ENCODE measurements at regions not wholly inside any gene's neighbourhood (a gene's known extent, or its start where the extent isn't known, plus 50 kb on each side); places are given as distances from the start of the nearest gene placed in this dataset.

DNA sequence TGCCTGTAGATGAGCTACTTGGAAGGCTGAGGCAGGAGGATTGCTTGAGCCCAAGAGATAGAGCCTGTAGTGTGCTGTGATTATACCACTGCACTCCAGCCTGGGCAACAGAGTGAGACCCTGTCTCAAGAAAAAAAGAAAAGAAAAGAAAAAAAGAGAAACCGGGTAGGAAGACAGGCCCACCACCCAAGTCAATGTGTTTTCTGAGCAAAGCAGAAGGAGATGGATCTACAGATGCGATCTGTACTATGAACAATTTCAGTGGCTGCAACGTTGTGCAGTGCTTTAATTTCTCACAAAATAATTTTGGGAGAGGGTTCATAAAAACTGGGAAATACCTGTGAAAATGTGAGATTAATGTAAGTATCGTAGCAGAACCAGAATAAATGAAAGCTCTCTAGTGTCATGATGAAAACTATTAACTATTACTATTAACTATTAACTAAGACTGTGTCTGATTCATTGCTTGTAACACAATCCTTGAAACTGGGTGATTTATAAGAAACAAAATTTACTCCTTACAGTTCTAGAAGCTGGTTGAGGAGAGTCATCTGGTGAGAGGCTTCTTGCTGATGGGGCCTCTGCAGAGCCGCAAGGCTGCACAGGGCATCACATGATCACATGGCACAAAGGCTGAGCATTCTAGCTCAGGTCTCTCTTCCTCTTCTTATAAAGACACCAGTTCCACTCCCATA, 233.1 kb upstream of the ZNF217 start:
- TF ChIP-seq EZH2phosphoT487 (IDR thresholded peaks at IDR 0.05; ENCODE audit: insufficient read depth, low read depth) (no peak), EZH2 (IDR thresholded peaks at IDR 0.05; ENCODE audit: insufficient read depth, poor library complexity, severe bottlenecking) (no peak)
